Astrocyte of the cerebellum (primary cell): ENCODE measurements at regions not wholly inside any gene's neighbourhood (a gene's known extent, or its start where the extent isn't known, plus 50 kb on each side); places are given as distances from the start of the nearest gene placed in this dataset.
"Not testable (repeated sequence)": the region's sequence is repeated elsewhere in the genome, so short reads cannot be mapped to it uniquely, and the experiment has no call there.

Experiments used
- DNase-seq: peaks from one replicate; pipeline ENCODE4 v3.0.0-alpha.2; 2011; ENCODE audit warnings: low read depth
- H3K4me3 ChIP-seq: 2 replicates; pipeline ENCODE4 v1.5.1; 2011; ENCODE audit warnings: mild to moderate bottlenecking, low read depth, low read length, moderate library complexity
- CTCF ChIP-seq: IDR thresholded peaks from 2 replicates; pipeline ENCODE4 v1.5.1; 2012; ENCODE audit warnings: low read length, low read depth, moderate library complexity, mild to moderate bottlenecking; ENCODE audit errors: missing control alignments
- in situ Hi-C: cut with HindIII; loops from 2 replicates; pipeline ENCODE4 v1.10.0; 2017; ENCODE audit warnings: low sequenced_read_pairs

- H3K4me3 ChIP-seq, result no peak overlapping the region
- in situ Hi-C loops, result no loop called here
- DNase-seq, result peak; percentile 27
- TF ChIP-seq CTCF, result peak; percentile 87
Observed at GRCh38 chr14:44846232-44846824, 115.4 kb downstream of the KLHL28 start.

- DNase-seq, in situ Hi-C loops, H3K4me3 ChIP-seq: not testable (repeated sequence)
Observed at GRCh38 chr14:44835928-44836327, 125.8 kb downstream of the KLHL28 start.

GRCh38 chr14:44833376-44834060 is 128.2 kb downstream of the KLHL28 start:
- no peak for DNase-seq
- in situ Hi-C loops, result no loop called here

GRCh38 chr14:44830371-44830770 is 131.4 kb downstream of the KLHL28 start:
- in situ Hi-C loops, result no loop called here
- no peak for DNase-seq
- TF ChIP-seq CTCF, result no peak
- no peak overlapping the region for H3K4me3 ChIP-seq

More at GRCh38 chr14:44833376-44834060, 128.2 kb downstream of the KLHL28 start:
- TF ChIP-seq CTCF, result no peak
- no peak overlapping the region for H3K4me3 ChIP-seq

GRCh38 chr14:44829021-44829420 is 132.7 kb downstream of the KLHL28 start:
- in situ Hi-C loops, result no loop called here
- no peak overlapping the region for H3K4me3 ChIP-seq
- TF ChIP-seq CTCF, result no peak
- DNase-seq, result no peak

GRCh38 chr14:44828023-44828422 is 133.7 kb downstream of the KLHL28 start:
- no peak for DNase-seq
- no peak overlapping the region for H3K4me3 ChIP-seq
- no peak for TF ChIP-seq CTCF
- in situ Hi-C loops, result no loop called here

GRCh38 chr14:44820230-44820964 is 141.3 kb downstream of the KLHL28 start:
- TF ChIP-seq CTCF, result no peak
- H3K4me3 ChIP-seq, result no peak overlapping the region
- DNase-seq, result no peak
- in situ Hi-C loops, result no loop called here
